HG03045 (cell line): ENCODE measurements at regions not wholly inside any gene's neighbourhood (a gene's known extent, or its start where the extent isn't known, plus 50 kb on each side); places are given as distances from the start of the nearest gene placed in this dataset.

Experiments
- ATAC-seq: cut with Tn5 transposase; IDR thresholded peaks from one replicate; pipeline ENCODE4 v1.9.1; 2021; ENCODE audit warnings: mild to moderate bottlenecking, moderate library complexity; ENCODE audit not compliant: unreplicated experiment

DNA sequence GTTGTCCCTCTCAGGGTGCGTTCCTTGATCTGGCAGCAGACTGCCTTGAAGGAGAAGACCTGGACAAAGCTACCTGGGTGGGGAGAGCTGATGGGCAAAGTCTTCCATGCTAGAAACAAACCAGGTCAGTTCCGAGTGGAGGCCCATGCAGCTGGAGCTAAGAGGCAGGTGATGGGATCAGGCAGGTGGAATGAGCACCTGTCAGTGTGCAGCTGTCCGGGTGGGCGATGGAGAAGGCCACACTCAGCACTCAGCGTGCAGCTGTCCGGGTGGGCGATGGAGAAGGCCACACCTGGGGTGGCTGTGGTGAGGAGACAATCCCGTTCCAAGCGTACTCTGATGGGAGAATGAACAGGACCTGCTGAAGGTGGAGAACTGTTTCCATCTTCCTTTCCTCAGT lies 237.3 kb upstream of the MYT1L start:
- ATAC-seq = no peak

DNA sequence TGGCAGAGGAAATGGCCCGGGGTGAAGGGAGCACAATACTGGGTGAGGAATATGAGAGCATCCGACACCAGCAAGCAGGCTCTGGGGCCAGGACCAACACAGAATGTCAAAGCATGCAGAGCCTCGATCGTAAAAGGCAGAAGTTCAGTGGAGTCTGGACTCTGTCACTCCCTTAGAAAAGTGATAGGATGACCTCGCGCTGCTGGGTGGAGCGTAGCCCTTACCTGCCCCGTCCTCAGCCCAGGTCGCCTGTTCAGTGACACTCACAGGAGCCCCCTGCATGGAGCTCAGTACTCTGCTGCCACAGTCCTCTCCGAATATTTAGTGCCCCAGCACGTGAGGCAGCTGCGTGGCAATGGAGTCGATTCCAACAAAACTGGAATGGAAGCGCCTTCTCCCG lies 236.7 kb upstream of the MYT1L start:
- no peak for ATAC-seq

DNA sequence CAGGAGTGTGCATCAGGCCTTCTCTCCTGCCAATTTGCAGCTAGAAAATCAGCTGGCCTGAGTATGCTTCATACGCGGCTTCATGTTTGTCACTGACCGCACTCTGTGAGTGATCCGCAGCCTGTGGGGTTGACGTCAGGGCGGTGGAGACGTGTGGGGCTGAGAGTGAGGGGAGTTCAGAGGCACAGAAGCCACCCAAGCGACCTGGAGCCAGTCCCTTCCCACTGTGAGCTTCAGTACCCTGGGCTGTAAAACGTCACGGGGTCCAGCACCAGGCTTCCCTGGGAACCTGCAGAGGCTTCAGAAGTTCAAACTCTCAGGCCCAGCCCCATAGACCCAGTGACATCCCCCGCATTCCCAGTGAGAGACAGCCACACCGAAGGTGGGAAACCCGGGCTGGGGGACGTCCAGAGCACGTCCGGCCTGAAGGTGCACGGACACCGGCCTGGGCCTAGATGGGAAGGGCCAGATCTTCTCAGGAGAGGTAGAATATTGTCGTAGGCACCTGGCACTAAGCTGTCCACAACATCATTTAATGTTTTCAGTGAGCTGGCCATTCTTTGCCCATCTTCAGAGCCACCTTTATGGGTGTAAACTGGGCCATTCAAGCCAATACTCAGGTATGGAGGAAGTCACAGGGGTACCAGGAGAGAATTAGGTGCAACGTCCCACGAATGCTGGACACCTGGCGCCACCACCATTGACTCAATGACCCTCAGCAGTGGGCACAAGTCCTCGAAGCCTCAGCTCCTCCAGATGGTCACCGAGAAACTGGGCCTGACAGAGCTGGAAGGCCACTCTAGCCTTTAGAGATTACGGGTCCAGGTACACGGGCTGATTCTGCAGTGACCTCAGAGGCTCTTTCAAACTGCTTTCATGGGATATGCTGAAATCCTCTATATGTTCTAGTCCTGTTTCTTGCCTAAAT lies 235.6 kb upstream of the MYT1L start:
- no peak for ATAC-seq

DNA sequence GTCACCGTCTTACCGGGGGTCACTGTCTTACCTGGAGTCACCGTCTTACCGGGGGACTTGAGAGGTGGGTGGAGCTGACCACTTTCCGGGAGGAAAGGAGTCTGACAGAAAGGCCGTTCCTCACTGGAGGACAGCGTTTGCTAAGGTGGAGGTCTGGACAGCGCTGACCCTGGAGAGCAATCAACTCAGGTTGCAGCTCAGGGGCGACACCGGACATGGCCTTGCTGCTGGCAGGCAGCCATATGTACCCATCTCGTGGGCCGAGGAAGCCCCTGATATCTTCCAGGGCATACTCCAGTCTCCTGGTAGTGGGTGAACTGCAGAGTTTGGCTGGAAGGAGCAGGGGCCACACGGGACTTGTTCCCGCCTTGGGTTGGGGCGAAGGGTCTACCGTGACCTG lies 234.6 kb upstream of the MYT1L start:
- no peak for ATAC-seq

DNA sequence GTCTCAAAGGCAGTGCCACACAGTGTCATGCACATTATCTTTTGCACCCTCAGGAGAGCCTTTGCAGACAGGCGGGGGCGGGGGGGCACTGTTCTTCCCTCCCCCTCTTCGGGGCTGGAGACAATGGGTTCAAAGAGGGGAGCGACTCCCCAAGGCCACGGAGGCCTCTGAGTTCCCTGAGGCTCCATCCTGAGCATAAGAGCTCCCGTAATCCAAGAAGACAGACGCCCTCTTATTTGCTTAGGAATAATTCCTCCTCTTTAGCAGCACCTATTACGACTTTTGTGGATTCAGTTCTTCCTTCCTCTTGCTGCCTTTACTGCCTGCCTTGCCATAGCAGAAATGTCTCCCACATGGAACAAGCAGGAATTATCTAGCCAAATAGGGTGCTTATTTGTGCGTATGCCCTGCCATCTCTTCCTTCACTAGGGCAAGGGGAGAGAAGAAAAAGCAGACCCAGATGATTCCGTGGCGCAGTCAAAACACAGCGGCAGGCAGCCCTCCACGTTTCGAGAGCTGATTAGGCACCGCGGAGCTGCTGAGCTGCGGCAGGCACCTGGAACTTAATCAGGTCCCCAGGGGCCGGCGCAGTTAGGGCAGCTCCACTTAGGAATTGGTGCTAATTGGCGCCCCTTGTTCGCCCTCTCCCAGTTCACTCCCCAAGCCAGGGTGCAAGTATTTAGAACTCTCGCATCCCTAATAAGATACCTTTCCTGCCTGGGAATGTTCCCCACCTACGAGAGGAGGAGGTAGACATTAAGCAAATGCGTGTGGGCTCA lies 233.4 kb upstream of the MYT1L start:
- no peak for ATAC-seq

DNA sequence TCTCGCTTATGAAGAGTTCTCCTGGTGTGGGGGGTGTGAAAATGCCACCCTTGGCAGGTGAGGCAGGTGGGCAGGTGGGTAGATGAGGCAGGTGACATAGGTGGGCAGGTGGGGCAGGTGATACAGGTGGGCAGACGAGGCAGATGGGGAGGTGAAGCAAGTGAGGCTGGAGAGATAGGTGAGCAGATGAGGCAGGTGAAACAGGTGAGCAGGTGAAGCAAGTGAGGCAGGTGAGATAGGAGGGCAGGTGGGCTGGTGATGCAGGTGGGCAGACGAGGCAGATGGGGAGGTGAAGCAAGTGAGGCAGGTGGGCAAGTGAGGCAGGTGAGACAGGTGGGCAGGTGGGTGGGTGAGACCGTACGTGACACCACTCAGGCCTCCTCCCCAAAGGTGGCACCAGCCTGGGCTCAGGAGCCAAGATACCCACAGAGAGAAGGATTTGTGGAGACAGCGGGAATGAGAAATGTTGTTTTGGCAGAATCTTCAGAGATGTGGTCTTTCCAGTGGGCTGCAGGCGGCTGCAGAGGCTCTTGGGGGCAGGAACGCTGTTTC lies 232.3 kb upstream of the MYT1L start:
- no peak for ATAC-seq

DNA sequence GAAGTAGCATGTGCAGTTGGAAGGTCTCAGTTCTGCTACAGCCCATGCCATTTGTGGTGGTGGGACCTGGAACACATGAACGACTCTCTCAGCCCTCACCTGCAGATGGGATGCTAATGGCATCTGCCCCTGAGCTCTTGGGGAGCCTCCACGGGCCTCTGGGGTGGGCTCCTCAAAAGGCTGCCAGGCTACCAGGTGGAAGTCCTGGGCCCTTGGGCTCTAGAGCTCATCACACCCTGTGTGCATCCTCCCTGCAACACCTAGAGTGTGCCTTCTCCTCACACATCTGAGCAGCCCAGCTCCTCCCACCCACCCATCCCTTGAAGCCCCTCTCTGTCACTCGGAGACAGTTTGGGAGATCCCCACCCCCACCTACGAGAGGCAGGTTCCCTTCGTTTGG lies 231.8 kb upstream of the MYT1L start:
- ATAC-seq = no peak

DNA sequence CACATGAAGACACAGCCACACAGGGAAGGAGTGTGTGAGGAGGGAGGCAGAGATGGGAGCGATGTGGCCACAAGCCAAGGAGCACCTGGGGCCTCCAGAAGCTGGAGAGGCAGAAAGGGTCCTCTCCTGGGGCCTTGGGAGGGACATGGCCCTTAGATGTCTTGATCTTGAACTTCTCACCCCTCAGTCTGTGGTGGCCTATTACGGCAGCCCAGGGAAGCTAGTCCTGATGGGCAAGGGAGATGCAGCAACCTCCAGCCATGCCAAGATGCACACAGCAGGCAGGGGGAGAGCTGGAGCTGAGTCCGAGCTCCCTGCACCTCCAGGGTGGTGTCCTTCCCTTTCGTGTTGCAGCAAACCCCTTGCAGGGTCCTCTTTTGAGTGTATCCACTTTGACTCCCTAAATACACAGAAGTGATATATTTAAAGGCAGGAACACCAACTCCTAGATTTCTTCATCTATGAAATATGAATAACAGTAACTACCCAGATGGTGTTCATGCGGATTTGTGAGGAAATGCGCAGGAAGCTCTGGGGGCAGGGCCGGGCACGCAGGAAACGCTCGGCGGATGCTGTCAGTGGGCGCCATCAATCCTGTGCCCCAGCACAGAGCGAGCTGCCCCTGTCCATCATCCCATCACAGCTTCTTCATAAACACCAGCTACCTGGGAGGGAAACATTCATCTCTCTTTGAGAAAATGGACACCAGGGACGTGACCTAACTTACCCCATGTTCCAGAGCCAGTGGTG lies 230.4 kb upstream of the MYT1L start:
- no peak for ATAC-seq

DNA sequence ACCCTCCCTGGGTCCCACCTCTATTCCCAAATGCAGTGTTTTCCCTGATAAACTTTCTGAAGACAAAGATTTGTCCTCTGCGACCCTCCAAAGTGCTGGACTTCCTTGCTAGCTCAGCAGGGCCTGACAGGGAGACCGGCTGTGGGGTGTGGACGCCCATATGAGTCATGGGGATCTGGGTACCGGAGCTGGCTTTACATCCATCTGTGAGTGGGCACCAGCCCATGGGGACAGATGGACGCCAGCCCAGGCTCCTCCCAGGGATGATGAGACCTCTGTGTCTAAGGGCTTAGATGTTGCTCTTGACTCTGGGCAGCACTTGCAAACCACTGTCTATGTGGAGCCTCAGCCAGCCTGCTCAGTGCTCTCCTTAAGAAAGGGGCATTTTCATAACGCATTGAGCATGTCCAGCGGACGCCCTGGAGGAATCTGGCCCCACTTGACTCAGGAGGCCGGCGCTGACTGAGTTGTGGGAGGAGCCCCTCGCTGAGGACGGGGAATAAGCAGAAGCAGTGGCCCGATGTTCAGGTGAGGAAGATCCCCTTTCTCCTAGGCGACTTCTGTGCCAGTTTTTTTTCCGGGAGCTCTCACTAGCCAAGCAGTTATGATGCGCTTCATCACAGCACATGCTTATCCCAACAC lies 229.4 kb upstream of the MYT1L start:
- ATAC-seq = no peak

DNA sequence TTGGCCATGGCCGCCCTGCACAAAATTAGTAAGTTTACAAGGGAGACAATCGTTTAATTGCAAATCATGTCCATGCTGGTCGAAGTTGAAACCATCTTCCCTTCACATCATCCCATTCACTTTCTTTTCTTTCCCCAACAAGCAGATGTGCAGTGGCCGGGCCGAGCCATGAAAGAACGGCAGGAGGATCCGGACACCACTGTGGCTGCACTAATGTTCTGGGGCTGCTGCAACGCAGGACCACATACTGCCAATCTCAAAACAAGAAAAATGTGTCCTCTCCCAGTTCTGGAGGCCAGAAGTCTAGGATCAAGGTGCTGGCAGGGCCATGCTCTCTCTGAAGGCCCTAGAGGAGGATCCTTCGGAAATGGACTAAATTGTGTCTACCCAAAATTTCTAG lies 227.4 kb upstream of the MYT1L start:
- ATAC-seq = no peak

DNA sequence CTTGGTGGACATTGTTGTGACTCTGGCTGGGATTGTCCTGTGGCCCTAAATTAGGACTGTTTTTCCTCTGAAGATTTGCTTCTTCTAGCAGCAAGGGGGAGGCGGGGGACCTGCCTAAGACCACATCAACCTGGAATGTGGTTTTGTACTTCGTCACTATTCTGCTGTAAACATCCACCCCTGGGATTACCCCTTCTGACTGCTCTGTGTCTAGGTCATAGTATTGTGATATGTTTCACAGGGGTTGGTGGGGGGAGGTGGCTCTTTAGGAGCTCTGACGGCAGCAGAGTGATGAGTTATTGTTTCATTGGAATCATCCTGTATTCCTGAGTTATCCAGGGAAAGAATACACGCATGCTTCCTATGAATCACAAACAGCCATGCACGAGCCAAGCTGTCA lies 226.4 kb upstream of the MYT1L start:
- ATAC-seq = no peak

DNA sequence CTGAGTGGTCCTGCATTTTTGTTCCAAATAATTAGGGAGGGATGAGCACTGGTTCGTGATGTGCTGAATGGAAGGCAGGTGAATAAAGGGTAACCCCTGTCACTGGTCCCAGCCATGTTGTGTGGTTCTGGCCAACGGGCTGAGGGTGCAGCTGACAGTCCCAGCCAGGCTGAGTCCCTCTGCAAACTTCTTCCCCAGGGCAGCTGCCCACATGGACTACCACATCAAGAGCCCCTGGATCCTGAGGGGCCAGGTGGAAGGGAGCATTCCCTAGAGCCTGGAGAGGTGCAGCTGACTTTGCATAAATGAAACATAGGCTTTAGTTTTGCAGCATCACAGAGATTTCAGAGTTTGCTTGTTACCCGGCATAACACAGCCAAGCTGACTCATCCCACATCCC lies 219.8 kb upstream of the MYT1L start:
- ATAC-seq = no peak

DNA sequence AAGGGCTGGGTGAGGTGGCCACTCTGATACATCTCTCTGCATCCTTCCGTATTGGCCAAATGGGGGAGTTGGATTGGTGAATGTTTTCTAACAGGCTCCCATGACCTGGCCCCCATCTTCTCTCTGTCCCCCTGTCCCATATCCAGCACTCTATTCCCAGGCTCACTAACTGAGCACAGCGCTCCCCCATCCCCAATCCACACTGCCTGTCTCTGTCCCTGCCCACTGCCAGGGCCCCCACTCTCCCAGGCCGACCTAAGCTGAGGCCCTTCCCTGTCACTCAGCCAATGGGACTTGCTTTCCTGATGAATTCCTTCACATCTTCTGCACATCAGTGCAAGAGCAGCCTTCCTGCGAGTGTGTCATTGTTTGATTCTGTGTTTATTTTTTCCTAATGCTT lies 216.8 kb upstream of the MYT1L start:
- ATAC-seq = no peak

DNA sequence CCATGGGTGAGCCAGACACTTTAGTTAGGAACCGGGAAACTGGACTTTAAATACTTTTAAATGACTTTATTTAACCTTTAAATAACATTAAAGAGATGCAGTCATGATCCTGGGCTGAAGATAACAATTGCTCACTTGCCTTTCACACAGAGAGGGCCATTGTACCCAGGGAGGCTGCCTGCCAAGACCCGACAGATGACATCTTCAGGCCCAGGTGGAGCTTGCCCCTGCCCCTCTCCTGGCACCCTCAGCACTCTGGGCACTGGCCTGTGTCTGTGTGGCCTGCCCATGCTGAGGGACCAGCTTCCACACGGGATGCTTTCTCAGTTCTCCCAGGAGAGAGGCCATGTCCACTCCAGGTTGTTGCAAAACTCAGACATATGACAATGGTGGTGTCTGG lies 216.4 kb upstream of the MYT1L start:
- no peak for ATAC-seq

DNA sequence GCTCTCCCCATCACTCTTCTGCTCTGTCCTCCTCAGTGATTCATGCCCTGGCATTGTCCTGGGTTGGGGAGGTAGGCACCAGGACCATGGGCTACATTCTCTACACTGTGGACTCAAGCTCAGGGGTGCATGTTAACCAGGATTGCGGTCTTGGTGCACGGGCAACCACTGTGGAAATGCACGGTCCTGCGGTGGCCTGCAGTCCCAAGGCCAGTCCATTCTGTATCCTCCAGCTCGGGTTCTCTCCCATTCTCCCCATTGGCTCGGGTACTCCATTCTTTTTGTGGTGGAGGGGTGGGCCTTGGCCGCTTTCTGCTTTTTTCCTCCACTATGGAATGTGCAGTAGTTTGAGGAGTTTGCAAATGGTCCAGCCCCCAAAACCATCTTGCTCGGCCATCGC lies 215.0 kb upstream of the MYT1L start:
- ATAC-seq = no peak

DNA sequence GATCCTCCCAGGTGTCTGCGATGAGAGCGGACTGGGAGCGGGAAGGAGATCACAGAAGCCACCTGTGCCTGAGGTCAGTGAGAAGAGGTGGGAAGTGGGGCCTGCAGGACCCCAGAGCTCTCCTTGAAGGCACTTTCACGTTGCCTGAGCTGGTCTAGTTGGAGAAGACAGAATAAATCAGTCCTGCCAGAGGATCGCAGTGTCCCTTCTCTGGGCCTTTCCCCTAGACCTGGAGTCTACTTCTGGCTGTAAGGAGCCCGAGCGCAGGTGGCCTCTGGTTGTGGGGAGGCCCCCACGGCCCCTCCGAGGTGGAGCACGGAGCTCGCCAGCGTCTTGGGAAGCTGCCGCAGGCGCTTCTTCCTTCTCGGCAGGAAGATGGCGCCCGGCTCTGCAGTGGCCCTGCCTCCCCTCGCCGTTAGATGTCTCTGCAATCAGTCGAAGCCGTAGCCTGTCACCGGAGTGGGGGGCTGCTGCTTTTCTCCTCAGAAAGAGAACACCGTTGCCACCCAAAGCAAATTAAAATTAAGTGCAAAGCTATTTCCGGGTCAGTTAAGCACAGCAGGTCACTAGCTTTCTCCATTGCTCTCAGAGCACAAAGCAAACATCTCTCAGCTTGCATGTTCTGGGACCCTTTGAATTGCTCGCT lies 212.0 kb upstream of the MYT1L start:
- no peak for ATAC-seq

DNA sequence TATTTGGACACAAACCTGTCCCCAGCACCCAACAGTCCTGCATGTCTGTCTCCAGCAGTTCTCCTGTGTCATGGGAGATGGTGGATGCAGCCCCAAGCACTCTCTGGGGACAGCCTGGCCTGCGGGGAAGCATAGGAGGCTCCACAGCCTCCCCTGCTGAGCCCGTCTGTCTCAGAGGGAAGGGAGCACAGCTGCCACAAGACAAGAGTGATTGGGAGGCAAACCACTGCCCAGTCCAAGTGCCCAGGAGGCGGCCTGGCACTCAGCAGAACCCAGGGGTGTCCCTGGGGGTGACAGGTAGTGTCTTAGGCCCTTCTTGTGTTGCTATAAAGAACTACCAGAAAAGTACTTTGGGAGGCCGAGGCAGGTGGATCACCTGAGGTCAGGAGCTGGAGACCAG lies 211.2 kb upstream of the MYT1L start:
- ATAC-seq = no peak

DNA sequence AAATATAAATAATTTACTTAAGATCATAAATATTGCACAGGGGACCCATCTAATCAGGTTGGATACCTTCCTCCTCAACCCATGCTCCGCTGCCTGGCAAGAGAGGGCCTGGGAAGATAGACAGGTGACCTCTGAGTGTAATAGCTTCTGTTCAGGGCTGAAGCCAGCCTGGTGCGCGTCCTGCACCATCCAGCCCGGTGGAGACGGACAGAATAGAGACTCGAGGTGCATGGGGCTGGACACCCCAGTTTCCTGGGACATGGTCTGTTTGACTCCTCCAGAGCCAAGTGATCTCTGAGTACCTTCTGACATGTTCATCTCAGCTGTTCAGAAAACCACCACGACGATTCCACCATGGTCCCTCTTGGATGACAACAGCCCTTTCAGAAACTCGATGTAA lies 209.3 kb upstream of the MYT1L start:
- ATAC-seq = no peak

DNA sequence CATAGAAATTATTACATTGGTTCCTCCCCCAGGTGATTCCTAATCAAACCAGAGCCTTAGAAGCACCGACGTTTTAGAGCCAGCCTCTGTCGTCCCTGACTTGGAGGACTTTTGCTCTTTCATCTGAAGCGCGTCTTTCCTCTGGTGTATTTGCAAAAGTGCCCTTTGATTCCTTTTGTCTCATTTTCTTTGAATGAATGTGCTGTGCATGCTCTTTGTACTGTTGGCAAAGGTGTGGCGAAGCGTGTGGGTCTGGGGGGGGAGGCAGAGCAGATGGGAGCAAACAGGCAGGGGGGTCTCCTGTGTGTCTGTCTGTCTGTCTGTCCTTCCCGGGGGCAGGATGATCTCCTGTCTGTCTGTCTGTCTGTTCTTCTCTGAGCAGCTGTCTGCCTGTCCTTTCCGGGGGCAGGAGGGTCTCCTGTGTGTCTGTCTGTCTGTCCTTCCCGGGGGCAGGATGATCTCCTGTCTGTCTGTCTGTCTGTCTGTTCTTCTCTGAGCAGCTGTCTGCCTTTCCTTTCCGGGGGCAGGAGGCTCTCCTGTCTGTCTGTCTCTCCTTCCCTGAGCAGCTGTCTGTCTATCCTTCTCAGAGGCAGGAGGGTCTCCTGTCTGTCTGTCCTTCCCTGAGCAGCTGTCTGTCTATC lies 205.5 kb upstream of the MYT1L start:
- ATAC-seq = no peak

DNA sequence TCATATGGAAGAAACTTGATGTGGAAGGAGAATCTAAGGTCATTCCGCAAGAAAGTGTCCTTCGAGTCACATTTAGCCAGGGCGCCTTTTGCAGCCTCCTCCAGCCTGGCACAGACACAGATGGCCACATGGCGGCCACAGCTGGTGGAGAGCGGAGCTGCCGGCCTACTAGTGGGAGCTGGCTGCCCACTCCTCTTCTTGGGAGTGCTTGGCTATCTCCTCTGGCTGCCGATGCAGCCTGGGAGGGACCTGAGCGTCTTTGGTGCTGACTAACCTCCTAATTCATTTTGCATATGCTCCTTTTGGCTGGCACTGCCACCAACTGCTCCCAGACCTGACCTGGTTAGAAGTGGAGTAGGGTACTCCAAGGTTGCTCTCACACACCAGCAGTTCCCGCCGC lies 199.3 kb upstream of the MYT1L start:
- no peak for ATAC-seq
